Right forelimb (tissue), 1 donor: ENCODE measurements at regions not wholly inside any gene's neighbourhood (a gene's known extent, or its start where the extent isn't known, plus 50 kb on each side); places are given as distances from the start of the nearest gene placed in this dataset.
"Not testable (repeated sequence)": the region's sequence is repeated elsewhere in the genome, so short reads cannot be mapped to it uniquely, and the experiment has no call there.

Experiments
- DNase-seq: peaks from one replicate; pipeline ENCODE4 v3.0.0-alpha.2; 2018

DNA sequence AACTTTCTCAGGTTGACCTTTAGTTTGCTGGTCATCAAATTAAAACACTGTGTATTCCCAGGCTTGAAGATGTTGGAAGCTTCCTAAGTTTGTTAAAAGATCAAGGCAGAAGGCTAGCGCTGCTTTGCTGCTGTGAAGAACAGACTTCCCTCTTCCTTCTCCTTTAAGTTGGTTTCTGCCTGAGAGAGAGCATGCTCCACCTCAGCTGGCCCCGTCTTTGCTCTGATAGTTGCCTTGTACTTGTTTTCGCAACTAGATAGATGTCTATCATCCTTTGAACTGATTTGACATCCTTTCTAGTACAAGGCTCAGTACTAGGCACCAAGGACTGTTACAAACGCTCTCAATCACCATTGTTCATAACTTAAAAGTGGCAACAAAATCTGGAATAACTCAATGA is 177.8 kb upstream of the MKLN1 start:
- DNase-seq = no peak

DNA sequence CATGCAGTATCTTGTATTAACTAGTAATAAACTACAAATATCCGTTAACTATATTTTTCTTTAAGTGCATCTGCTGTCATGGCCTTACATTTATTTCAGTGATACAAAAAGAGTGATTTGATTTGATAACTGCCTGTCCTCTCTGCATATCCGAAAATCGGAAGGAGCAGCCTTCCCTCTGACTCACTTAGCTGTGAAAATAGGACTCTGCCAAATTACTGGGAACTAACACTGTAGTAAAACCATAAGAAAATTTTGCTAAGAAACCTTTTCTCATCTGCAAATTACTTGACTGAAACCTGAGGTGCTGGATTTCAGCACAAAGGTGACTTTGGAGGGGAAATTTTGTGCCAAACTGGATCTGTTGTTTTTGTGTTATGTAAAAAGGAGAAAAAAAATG is 176.6 kb upstream of the MKLN1 start:
- DNase-seq = no peak

DNA sequence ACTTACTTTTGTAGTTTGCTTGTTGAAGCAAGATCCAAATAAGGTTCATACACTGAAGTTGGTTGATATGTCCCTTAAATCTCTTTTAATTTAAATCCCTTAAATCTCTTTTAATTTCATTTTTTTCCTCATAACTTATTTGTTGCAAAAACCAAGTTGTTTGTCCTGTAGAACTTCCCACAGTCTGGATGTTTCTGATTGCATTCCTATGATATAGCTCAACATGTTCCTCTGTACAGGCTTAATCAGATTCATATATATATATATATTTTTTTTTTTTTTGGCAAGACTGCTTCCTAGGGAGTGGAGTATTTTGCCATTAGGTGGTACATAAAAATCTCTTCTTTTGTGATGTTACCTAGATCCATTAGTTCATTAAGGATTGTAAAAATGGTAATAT is 174.9 kb upstream of the MKLN1 start:
- no peak for DNase-seq

DNA sequence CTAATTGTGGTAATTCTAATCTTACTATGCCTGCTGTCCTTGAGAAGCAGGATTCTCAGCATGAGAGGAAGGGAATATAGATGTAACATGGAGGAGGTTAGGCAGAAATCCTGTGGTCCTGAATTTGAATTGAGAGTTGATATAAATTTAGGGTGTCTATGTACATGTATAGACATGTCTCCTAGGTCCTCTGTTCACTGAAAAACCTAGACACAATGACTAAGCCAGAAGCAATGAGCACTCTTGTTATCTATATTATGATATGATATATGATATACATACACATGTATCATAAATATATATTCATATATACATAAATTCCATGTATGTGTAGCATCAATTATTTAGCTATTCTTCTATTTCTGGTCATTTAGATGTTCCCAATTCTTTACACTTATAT is 173.3 kb upstream of the MKLN1 start:
- no peak for DNase-seq

DNA sequence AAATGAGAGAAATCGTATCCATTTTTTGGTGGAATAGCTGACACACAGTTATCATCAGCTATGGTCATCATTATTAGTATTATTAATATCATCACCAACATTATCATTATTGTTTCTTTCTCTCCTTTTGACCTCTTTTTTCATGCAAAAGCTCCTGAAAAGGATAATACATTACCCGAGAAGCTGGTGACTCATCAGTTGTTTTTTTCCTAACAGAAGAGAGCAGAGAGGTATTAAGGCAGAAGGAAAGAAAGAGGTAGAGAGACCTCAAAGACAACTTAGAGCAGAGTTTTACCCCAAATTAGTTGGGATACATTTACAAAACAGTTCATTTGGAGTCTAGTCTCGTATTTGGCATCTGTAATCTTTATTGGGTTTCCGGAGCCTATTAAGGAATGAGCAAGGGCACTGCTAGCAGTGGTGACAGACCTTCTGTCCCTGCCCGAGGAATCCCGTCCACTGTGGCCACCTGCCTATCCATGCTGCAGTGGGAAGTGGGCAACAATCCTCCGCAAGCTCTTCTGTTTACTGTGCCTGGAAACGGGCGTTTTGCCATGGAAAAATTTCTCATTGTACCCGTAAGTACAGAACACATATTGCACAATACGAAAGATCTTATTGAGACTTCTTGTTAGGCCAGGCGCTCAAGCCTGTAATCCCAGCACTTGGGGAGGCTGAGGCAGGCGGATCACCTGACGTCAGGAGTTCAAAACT is 170.0 kb upstream of the MKLN1 start:
- no peak for DNase-seq

DNA sequence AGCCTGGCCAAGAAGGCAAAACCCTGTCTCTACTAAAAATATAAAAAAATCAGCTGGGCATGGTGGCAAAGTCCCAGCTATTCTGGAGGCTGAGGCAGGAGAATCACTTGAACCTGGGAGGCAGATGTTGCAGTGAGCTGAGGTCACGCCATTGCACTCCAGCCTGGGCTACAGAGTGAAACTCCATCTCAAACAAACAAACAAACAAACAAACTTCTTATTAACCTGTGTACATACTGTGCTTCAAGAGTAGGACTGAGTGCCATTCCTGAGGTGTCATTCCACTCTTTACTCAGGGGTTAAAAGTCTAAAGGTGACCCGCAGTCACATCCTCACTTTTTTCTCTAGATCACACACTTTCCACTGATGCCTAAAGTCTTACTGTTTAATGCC is 169.4 kb upstream of the MKLN1 start:
- DNase-seq = not testable (repeated sequence)

DNA sequence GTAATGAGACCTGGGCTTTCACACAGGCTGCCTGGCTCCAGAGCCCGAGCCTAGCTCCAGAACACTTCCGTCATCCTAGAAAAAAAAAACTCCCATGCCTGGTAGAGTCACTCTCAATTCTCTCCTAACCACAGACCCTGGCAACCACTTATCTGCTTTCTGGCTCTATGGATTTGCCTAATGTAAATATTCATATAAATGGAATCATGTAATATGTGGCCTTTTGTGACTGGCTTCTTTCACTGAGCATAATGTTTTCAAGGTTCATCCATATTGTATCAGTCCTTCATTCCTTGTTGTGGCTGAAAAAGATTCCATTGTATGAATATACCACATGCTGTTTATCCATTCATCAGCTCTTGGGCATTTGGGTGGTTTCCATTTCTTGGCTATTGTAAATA is 167.7 kb upstream of the MKLN1 start:
- DNase-seq = no peak

DNA sequence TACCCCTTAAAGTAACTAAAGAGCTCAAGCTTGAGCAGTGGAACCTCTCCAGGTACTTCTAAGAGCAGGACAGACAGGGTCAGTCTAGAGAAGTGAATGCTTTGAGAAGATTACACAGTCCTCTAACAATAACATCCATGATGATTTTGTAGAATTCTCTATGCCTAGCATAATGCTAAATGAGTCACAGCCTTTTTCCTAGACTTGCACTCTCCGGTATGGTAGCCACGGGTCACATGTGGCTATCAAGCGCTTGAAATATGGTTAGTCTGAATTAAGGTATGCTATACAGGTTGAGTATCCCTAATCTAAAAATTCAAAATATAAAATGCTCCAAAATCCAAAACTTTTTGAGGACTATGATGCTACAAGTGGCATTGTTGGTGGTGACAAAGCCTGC is 166.6 kb upstream of the MKLN1 start:
- DNase-seq = no peak

DNA sequence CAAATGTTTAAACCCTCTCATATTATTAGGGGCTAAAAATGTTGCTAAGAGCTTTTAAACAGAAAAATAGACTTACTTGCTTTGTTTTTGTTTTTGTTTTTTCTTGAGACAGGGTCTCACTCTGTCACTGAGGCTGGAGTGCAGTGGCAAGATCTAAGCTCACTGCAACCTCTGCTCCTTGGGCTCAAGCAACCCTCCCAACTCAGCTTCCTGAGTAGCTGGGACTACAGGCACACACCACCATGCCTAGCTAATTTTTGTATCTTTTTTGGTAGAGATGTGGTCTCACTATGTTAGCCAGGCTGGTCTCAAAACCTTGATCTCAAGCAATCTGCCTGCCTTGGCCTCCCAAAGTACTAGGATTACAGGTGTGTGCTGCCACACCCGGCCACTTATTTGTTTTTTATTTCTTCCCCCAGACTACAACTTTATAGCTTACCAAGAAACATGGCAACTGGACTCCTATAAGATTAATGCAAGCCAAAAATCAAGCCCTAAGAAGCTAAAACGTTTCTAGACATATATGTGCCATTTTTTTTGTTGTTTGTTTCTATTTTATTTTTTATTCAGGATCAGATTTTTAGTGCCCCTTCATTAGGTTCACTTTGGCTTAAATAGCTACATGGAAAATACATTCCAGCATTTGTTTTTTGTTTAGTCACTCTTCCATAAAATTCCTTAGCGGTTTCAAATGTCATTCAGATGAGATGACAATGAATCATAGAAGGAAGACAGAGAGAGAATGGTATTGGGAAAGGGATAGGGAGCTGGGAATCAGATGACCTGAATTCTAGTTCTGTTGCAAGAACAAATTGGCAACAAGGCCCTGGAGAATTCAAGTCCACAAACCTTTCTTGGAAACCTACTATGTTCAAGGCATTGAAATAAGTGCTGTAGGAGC is 163.4 kb upstream of the MKLN1 start:
- no peak for DNase-seq

DNA sequence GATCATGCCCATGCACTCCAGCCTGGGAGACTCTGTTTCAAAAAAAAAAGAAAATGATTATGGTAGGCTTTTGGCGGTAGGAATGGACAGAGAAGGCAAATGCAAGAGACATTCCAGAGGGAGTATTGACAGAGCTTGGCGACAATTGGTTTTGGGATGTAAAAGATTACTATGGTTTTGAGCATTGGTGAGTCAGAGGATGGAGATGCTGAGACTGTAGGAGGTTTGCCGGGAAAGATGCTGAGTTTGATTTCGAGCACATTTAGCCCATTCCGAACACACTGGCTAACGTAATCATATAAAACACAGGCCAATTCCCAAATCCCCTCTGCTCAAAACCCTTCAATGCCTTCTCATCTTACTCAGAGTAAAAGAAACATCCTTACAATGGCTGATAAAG is 161.6 kb upstream of the MKLN1 start:
- no peak for DNase-seq

DNA sequence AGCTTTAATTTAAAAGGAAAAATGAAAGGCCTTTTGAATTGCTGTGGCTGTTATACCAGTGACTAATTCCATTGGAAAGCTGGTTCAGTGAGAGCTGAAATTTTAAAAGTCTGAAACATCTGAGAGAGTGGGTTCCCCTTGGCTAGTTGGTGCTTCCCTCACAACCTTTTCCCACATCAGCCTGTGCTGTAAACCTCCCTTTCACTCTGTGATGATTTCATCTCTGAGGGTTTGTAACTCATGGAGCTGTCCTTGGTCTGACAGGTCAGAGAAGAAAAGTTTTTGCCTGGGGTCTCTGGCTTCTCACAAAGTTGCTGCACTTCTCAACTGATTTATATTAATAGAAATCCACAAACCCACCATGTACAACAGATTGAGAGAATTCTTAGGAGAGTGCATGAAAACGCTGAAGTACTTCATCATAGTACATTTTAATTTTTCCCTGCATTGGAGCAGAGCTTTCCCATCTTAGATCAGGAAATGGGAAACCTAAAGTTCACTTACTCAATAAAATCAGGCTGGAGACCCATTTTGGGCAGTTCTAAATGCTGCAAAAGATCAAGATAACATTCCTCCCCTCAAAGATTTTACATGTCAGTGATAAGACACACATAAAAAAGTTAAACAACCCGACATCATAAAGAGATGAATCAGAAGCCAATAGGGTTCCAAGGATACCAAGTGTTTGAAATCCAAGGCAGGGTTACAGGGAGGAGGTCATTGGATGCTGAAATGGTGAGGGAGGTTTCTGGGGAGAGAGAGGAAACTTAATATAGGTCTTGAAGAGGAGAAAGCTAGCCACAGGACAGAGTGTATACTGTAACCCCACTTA is 157.0 kb upstream of the MKLN1 start:
- no peak for DNase-seq

DNA sequence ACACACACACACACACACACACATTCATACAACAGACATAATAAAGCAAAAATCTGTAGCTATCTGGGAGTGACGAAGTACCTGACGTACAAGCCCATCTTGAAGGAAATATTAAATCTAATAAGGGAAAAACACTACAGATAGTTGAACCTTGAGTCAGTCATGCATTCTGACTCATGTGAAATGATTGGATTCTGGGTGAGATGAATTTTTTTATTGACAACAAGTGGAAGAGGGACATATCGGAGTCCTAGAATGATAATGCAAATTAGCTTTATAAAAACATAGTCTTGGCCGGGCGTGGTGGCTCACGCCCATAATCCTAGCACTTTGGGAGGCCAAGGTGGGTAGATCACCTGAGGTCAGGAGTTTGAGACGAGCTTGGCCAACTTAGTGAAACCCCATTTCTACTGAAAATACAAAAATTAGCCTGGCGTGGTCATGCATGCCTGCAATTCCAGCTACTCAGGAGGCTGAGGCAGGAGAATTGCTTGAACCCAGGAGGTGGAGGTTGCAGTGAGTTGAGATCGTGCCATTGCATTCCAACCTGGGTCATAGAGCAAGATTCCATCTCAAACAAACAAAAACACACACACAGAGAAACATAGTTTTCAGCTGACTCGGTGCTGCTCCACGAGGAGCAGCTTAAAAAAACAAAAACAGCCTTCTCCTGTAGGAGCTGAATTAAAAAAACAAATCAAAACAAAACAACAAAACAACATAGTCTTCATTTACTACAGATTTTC is 154.4 kb upstream of the MKLN1 start:
- no peak for DNase-seq

DNA sequence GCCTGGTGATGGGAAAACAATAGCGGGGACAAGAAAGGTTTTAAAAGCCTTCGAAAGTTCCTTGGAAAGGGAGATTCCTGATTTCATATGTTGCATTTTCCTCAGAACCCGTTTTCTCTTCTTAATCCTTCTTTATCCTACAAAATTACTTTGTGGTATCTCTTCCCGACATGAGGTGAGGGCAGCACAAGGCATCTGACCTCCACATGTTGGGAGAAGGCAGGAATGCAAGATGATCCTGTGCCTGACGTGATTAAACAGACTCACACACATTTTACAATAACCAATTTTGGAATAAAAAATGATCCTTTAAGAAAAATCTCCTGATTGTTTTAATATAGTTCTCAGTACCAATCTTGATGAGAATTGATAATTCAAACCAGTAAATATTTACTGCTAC is 153.3 kb upstream of the MKLN1 start:
- DNase-seq = no peak

DNA sequence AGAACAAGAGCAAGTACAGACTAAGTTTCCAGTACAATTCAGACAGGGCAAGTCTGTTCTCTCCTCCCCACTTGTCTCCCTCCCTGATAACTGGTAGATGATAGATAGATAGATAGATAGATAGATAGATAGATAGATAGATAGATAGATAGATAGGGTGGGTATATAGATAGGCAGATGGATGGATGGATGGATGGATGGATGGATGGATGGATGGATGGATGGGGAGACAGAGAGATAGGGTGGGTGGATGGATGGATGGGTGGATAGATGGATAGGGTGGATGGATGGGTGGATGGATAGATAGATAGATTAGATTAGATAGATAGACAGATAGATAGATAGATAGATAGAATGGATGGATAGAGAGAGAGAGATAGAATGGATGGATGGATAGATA is 152.8 kb upstream of the MKLN1 start:
- DNase-seq = no peak

DNA sequence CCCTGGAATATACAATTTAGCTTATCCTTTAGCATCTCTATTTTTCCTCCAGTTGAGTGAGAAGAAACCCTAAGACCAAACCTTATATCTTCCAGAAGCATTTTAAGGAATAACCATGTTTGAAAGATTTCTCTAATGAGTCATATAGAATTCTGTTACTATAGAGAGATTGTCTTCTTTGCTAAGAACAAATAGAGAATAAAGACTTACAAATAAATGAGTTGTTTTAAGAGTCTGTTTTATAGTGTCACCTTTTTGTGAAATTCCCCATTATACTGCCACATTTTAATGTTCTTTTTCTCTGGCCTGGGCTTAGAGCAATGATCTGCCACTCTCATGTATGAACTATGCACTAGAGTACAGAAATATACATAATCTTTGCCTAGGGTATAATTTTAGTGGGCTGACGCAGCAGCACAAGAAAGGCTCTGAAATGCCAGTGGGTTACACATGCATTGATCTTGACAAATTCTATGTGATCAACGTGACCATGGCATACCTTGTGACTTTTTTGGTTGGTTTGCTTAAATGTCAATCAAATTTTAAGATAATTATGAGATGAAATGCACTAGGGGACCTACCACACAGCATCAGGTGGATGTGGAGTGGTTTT is 145.1 kb upstream of the MKLN1 start:
- no peak for DNase-seq

DNA sequence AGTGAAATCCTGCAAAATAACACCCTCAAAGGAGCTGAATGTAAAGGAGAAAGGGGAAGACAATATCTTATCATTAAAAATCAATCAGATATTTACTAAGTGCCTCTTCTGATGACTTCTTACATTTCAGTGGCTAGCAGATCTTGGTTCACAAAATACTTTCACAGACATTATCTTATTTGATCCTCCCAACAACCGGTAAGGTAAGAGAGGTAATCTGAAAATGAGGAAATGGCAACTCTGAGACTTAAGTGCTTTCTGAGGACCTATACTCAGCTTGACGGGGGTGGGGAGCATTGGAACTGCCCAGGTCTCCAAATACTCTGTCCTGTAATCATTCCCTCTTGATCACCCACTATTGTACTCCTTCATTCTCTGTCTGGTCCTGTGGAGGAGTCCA is 144.6 kb upstream of the MKLN1 start:
- DNase-seq = no peak

DNA sequence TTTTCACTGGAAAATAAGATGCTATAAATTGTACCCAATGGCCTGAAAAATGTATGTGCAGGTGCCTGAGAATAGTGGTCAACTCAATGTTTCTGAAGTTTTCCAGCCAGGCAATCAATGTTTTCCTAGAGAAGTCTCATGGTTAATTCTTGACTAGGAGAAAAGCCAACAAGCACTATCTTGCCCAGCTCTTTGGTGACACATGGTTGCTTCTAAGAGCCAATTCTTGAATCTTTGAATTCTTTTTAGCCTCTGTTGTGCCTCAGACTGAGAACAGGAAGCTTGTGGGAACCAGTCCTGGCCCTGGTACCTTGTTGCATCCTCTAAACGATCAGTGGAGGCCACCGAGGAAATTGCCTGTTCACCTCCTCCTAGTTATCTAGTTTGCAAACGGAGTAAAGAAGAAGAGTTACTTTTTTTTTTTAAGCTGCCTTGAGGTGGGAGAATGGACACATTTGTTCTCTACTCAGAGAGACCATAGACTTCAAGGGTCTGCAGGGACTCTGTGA is 144.0 kb upstream of the MKLN1 start:
- DNase-seq = no peak

DNA sequence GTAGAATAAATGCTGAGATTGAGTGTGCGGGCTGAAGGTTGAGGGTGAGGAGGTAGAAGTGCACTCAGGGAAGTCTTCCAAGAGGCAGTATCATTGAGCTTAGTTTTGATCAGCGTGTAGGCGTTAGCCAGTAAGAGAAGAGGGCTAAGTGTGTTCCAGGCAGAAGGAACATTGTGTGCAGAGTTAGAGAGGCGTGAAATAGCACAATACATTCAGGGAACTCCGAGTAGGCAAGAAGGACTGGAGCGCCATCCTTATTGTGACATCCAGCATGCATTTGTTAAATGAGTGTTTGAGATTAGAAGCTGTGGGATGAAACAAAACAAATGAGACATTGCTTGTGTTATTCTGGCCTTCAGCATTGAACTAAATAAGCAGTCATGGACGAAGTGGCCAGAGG is 140.9 kb upstream of the MKLN1 start:
- DNase-seq = no peak

DNA sequence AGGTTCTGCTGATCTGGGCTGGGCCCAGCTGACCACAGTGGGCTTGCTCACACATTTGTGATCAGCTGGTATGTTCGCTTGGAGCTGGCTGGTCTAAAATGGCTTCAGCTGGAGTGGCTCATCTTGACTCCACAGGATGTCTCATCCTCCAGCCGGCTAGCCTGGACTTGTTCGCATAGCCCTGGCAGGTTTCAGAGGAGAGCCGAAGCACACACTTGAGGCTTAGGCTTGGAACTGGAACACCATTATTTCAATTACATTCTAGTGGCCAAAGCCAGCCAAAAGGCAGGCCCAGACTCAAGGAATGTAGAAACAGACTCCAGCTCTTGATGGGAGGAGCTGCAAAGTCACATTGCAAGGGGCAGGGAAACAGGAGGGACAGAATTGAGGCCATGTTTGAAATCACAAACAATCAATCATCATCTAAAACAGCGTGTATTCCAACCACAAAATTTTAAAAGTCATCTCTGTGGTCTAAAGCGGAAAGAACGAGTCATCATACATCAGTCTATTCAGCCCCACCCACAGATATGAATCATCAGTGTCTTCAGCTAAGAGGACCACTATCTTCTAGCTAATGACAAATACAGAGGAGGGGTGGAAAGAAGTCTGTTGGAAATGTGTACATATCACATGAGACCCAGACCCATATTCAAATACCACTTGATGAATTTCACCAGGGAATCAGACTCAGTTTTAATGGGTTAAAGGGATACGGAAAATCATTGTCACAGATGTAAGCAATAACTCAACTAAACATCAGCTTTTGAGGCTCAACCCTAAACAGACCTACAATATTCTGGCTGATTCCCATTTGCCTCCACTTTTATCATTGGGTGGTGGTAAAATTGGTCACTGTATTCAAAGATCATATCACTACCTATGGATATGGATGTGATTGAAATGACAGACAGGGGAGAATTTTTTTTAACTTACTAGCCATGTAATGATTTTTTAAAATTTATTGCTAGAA is 139.0 kb upstream of the MKLN1 start:
- DNase-seq = no peak

DNA sequence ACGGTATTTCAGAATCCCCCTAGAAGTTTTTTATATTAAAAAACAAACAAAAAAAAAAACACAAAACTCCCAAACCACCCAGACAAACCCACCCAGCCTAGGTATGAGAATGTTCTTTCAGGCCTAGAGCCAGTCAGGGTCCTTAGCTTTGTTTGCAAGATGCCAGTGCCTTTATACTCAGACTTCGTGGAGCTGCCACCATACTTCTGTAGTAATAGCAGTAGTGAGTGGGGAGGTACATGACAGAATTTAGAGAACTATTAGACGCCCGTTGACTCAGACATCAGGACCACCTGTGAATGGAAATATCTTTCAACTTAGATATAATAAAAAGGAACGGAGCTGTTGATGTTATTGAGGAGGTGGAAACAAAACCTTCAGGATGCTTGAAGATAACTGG is 138.2 kb upstream of the MKLN1 start:
- no peak for DNase-seq

DNA sequence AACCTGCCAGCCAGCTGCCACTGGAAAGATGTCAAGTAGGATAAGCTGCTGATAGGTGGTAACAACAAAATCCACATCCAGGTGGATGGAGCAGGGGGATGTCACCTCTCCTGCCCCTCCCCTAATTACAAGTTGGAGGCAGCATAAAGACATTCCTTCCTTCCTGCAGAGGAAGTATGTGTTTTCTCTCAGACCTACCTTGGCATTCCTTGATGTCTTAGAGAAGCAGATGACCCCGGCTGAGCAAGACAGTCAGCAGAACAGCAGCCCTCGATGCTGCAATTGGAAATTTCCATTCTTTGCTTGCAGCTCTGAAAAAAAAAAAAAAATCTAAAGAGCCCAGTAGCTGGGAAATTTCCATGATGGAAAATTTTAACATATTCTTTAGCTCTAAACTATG is 137.5 kb upstream of the MKLN1 start:
- no peak for DNase-seq
